K562 (cell line): ENCODE measurements at regions not wholly inside any gene's neighbourhood (a gene's known extent, or its start where the extent isn't known, plus 50 kb on each side); places are given as distances from the start of the nearest gene placed in this dataset.
"Not testable (repeated sequence)": the region's sequence is repeated elsewhere in the genome, so short reads cannot be mapped to it uniquely, and the experiment has no call there.

Source experiments
- ATAC-seq: fragments of 200-7000 bp; cut with Tn5 transposase; 3 replicates; pipeline ENCODE4 v1.9.1; 2020; ENCODE audit warnings: moderate library complexity
- BruUV-seq: library from RNA; stranded (reverse); fragments of 400-500 nt; replicated peaks from 2 replicates; lab custom pipeline; 2021; lab: Mats Ljungman, UMichigan
- CTCF ChIA-PET: fragments of 300-600 bp; formaldehyde crosslinking; extraction: SDS; loops from one replicate; lab custom pipeline; 2021; ENCODE audit warnings: low intra/inter-chr PET ratio; lab: Yijun Ruan, JAX
- POLR2A ChIA-PET: fragments of 300-600, 350-650 bp; sonication (Branson Sonifier 250); formaldehyde crosslinking; extraction: SDS; loops from one replicate; lab custom pipeline; 2021; ENCODE audit warnings: antibody characterized with exemption, inconsistent platforms; lab: Yijun Ruan, JAX
- DNase-seq, 4 experiments: peaks; one replicate each; pipeline versions ENCODE4 v3.0.0 to v3.0.0-alpha.2; 2011 to 2018; ENCODE audit warnings: low spot score in 3 of 4, mixed read lengths in 3 of 4; ENCODE audit errors: extremely low read depth in 1 of 4
- FAIRE-seq: peaks from 2 replicates; lab custom pipeline; 2011; peaks lifted over from hg19 to GRCh38; lab: Jason Lieb, UNC
- H2AFZ ChIP-seq: 2 replicates; pipeline ENCODE4 v1.6.0; 2011; ENCODE audit warnings: low read depth, low read length, control low read depth, inconsistent platforms
- H3K27ac ChIP-seq: fragments of 200-600 bp; 3 replicates; pipeline ENCODE4 v1.8.0; 2011; ENCODE audit warnings: low read depth, mild to moderate bottlenecking, control low read depth, inconsistent platforms, low read length, moderate library complexity, mixed read lengths; ENCODE audit errors: extremely low read depth
- H3K27me3 ChIP-seq, 2 experiments: fragments of 300-600 bp in 1 of 2; 2 replicates in 1 of 2; 3 replicates in 1 of 2; pipeline versions ENCODE4 v1.6.0 to v1.8.0; 2011; ENCODE audit warnings: inconsistent platforms in 2 of 2, low read length in 2 of 2, mild to moderate bottlenecking in 1 of 2, mixed read lengths in 1 of 2, moderate library complexity in 1 of 2; ENCODE audit not compliant: control insufficient read depth in 2 of 2, insufficient read depth in 2 of 2
- H3K36me3 ChIP-seq: fragments of 300-600 bp; 3 replicates; pipeline ENCODE4 v1.8.0; 2011; ENCODE audit warnings: mild to moderate bottlenecking, low read length, inconsistent platforms; ENCODE audit not compliant: control insufficient read depth, insufficient read depth
- H3K4me1 ChIP-seq, 2 experiments: fragments of 200-600 bp in 1 of 2; replicated peaks in 1 of 2; 2 replicates in 1 of 2; 3 replicates in 1 of 2; pipeline versions ENCODE4 v1.5.1 to v1.8.0; 2011; ENCODE audit warnings: inconsistent platforms in 2 of 2, low read length in 2 of 2, mild to moderate bottlenecking in 1 of 2, mixed read lengths in 1 of 2, moderate library complexity in 1 of 2; ENCODE audit not compliant: control insufficient read depth in 2 of 2, insufficient read depth in 2 of 2
- H3K4me2 ChIP-seq: 2 replicates; pipeline ENCODE4 v1.6.1; 2011; ENCODE audit warnings: low read length, control low read depth, inconsistent platforms, mixed read lengths; ENCODE audit not compliant: insufficient read depth
- H3K4me3 ChIP-seq: fragments of 200-600 bp; sonication (generic), shearing (Covaris generic); 2 replicates; pipeline ENCODE4 v1.5.1; 2016; ENCODE audit warnings: control low read depth, inconsistent platforms
- H3K79me2 ChIP-seq: fragments of 200-600 bp; 3 replicates; pipeline ENCODE4 v1.8.0; 2011; ENCODE audit warnings: low read length, inconsistent platforms; ENCODE audit not compliant: control insufficient read depth, insufficient read depth
- H3K9ac ChIP-seq, 2 experiments: 2 replicates each; pipeline versions ENCODE4 v1.6.0 to v1.6.1; 2011; ENCODE audit warnings: low read depth in 2 of 2, low read length in 2 of 2, control low read depth in 1 of 2, inconsistent platforms in 1 of 2, mild to moderate bottlenecking in 1 of 2, mixed read lengths in 1 of 2; ENCODE audit not compliant: insufficient read depth in 1 of 2
- H3K9me1 ChIP-seq: one replicate; pipeline ENCODE4 v1.6.0; 2011; ENCODE audit warnings: inconsistent platforms, mild to moderate bottlenecking, low read length, moderate library complexity; ENCODE audit not compliant: control insufficient read depth, insufficient read depth
- H3K9me3 ChIP-seq: replicated peaks from 2 replicates; pipeline ENCODE4 v1.5.1; 2011; ENCODE audit warnings: low read depth, low read length, inconsistent platforms; ENCODE audit not compliant: control insufficient read depth, insufficient read depth
- H4K20me1 ChIP-seq: replicated peaks from 2 replicates; pipeline ENCODE4 v1.6.1; 2011; ENCODE audit warnings: low read length, inconsistent platforms, mixed read lengths; ENCODE audit not compliant: control insufficient read depth, insufficient read depth
- BCL6 ChIP-seq: fragments of 250-450 bp; sonication (Bioruptor Pico); IDR thresholded peaks from 2 replicates; pipeline ENCODE4 v1.4.0; 2020
- C11orf30 ChIP-seq: fragments of 450-650 bp; IDR thresholded peaks from 2 replicates; pipeline ENCODE4 v1.6.1; 2016; ENCODE audit warnings: low read depth, mild to moderate bottlenecking
- FOXO4 ChIP-seq: fragments of 450-650 bp; formaldehyde crosslinking; IDR thresholded peaks from 2 replicates; pipeline ENCODE4 v1.4.0; 2020; ENCODE audit warnings: mild to moderate bottlenecking, moderate library complexity
- HDAC2 ChIP-seq: fragments of 450-650 bp; IDR thresholded peaks from 2 replicates; pipeline ENCODE4 v1.6.1; 2016; ENCODE audit warnings: mild to moderate bottlenecking
- KLF10 ChIP-seq: fragments of 250-450 bp; sonication (Bioruptor Pico); IDR thresholded peaks from 2 replicates; pipeline ENCODE4 v1.6.1; 2021; ENCODE audit warnings: matching md5 sums
- NCOA2 ChIP-seq, 2 experiments: fragments of 450-650 bp; IDR thresholded peaks; 2 replicates each; pipeline ENCODE4 v1.6.1; 2018; ENCODE audit warnings: mild to moderate bottlenecking in 2 of 2, moderate library complexity in 1 of 2; ENCODE audit not compliant: partially characterized antibody in 2 of 2
- RNF219 ChIP-seq: fragments of 250-450 bp; sonication (Bioruptor Pico); IDR thresholded peaks from 2 replicates; pipeline ENCODE4 v1.5.0; 2022; ENCODE audit warnings: mild to moderate bottlenecking
- TARDBP ChIP-seq: fragments of 450-650 bp; IDR thresholded peaks from 2 replicates; pipeline ENCODE4 v1.6.1; 2016
- ZBTB33 ChIP-seq: sonication (generic); formaldehyde crosslinking; IDR thresholded peaks from 2 replicates; pipeline ENCODE4 v1.8.1; 2023; ENCODE audit warnings: mild to moderate bottlenecking, missing genetic modification reagents
- ZNF507 ChIP-seq: conservative IDR thresholded peaks from 2 replicates; pipeline ENCODE4 v1.6.1; 2017; ENCODE audit warnings: missing genetic modification characterization, missing compliant biosample characterization
- ZNF764 ChIP-seq: fragments of 250-450 bp; sonication (Bioruptor Pico); IDR thresholded peaks from 2 replicates; pipeline ENCODE4 v1.4.0; 2020; ENCODE audit warnings: low read depth, mild to moderate bottlenecking, moderate library complexity
- WGBS: fragments of 100-300 bp; shearing (Covaris generic); methylation state at CpG from one replicate; pipeline ENCODE4 v1.1.6; 2016; ENCODE audit warnings: low coverage, mixed read lengths; ENCODE audit not compliant: insufficient coverage; ENCODE audit errors: missing lambda C conversion rate; 5-methylcytosine and 5-hydroxymethylcytosine counted together
- in situ Hi-C: fragments of 300-500 bp; cut with MboI; formaldehyde crosslinking; loops from 4 replicates; pipeline ENCODE4 v1.15.0; 2018; ENCODE audit warnings: inconsistent platforms, mixed read lengths
- intact Hi-C: fragments of 100-400 bp; cut with micrococcal nuclease; formaldehyde crosslinking; loops from 2 replicates; pipeline ENCODE4 v1.14.2; 2022

- TF ChIP-seq BCL6 (CRISPR knock-in tag) (no peak), KLF10 (CRISPR knock-in tag) (no peak)
Observed at GRCh38 chr9:102403514-102403913, 591.6 kb upstream of the CYLC2 start (continued).

- ChIA-PET CTCF (no interaction called here), POLR2A (no interaction called here)
- H3K4me1 ChIP-seq: no peaks in the 10 kb centered on the region
- no peaks in the 10 kb centered on the region for H3K9me3 ChIP-seq
- H3K79me2 ChIP-seq: no peaks in the 10 kb centered on the region
- intact Hi-C loops: no loop called here
- H2AFZ ChIP-seq: no peak overlapping the region
- H3K4me3 ChIP-seq: no peak overlapping the region
- no peak overlapping the region for H3K9ac ChIP-seq
- FAIRE-seq: no peak
- in situ Hi-C loops: no loop called here
- no peaks in the 10 kb centered on the region for H3K36me3 ChIP-seq
- no peak overlapping the region for H3K4me2 ChIP-seq
- TF ChIP-seq ZBTB33 (CRISPR knock-in tag) (no peak), C11orf30 (no peak), ZNF507 (no peak), TARDBP (no peak), RNF219 (CRISPR knock-in tag) (no peak), HDAC2 (no peak), ZNF764 (CRISPR knock-in tag) (no peak), NCOA2 (IDR thresholded peaks at IDR 0.05; ENCODE audit: partially characterized antibody in 2 of 2) (no peak), FOXO4 (CRISPR knock-in tag) (no peak)
- no peak overlapping the region for H3K27ac ChIP-seq
- H4K20me1 ChIP-seq: no peaks in the 10 kb centered on the region
- ATAC-seq: no peak
- no peak for DNase-seq
- no peaks in the 10 kb centered on the region for H3K27me3 ChIP-seq
- no peaks in the 10 kb centered on the region for H3K9me1 ChIP-seq
- no TSS peak for BruUV-seq
Observed at GRCh38 chr9:102398205-102398604, 596.9 kb upstream of the CYLC2 start.

GRCh38 chr9:102385620-102386019 is 609.5 kb upstream of the CYLC2 start:
- H3K27me3 ChIP-seq, H3K4me1 ChIP-seq, H3K4me2 ChIP-seq: not testable (repeated sequence)

More at GRCh38 chr9:102385620-102386019, 609.5 kb upstream of the CYLC2 start:
- H3K4me3 ChIP-seq, ATAC-seq, DNase-seq, FAIRE-seq, in situ Hi-C loops, H3K27ac ChIP-seq, intact Hi-C loops, H3K9ac ChIP-seq, BruUV-seq, H3K9me1 ChIP-seq, POLR2A ChIA-PET, CTCF ChIA-PET, H3K36me3 ChIP-seq, H3K79me2 ChIP-seq, H4K20me1 ChIP-seq, H2AFZ ChIP-seq, H3K9me3 ChIP-seq: not testable (repeated sequence)
- WGBS: 0% methylated on average over 1 of the region's 2 CpGs
